ENCODE measurements at regions not wholly inside any gene's neighbourhood (a gene's known extent, or its start where the extent isn't known, plus 50 kb on each side); places are given as distances from the start of the nearest gene placed in this dataset.

DNA sequence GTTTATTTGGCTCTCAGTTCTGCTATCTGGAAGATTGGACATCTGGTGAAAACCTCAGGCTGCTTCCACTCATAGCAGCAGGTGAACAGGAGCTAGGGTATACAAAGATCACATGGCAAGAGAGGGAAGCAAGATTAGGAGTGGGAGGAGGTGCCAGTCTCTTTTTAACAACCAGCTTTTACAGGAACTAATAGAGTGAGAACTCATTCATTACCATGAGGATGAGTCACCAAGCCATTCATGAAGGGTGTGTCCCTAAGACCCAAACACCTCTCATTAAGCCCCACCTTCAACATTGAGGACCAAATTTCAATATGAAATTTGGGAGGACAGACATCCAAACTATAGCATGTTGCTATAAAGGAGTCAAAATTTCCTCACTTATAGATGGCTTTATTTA, 85.4 kb upstream of the HCRTR2 start:
- DNase-seq (no peak), ATAC-seq (ENCODE audit: low read depth) (no peak)
- TF ChIP-seq, protein P1, sequence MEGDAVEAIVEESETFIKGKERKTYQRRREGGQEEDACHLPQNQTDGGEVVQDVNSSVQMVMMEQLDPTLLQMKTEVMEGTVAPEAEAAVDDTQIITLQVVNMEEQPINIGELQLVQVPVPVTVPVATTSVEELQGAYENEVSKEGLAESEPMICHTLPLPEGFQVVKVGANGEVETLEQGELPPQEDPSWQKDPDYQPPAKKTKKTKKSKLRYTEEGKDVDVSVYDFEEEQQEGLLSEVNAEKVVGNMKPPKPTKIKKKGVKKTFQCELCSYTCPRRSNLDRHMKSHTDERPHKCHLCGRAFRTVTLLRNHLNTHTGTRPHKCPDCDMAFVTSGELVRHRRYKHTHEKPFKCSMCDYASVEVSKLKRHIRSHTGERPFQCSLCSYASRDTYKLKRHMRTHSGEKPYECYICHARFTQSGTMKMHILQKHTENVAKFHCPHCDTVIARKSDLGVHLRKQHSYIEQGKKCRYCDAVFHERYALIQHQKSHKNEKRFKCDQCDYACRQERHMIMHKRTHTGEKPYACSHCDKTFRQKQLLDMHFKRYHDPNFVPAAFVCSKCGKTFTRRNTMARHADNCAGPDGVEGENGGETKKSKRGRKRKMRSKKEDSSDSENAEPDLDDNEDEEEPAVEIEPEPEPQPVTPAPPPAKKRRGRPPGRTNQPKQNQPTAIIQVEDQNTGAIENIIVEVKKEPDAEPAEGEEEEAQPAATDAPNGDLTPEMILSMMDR (IDR thresholded peaks at IDR 0.05), result no peak
- POLR2A ChIA-PET, result no interaction called here
- CTCF ChIA-PET, result no interaction called here
- intact Hi-C loops (cut with micrococcal nuclease), result no loop called here
- Mint-ChIP-seq H3K27ac (no peak overlapping the region), H3K4me1 (no peaks in the 10 kb centered on the region), H3K9me3 (peaks cover 24% of the 10 kb centered on the region), H3K4me3 (no peak overlapping the region), H3K36me3 (ENCODE audit: low read depth) (no peaks in the 10 kb centered on the region), H3K27me3 (no peaks in the 10 kb centered on the region)

DNA sequence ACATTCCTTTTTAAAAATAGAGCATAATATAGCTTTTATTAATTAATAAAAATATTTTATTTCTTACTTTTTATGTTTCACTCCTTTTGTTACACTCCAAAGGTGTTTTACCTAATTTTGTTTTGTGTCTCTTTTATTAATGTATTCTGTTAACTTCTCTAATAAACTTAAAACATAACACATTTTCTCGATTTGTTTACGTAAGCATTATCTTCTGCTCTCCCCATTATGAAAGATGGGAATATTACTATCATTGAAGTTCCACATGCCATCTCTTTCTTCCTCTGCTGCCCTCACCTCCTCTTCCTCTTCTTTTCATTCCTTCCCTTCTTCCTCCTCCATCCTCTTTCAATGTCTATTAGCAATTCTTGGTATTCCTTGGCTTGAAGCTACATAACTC, 85.0 kb upstream of the HCRTR2 start:
- ChIA-PET CTCF (no interaction called here), POLR2A (no interaction called here)
- Mint-ChIP-seq H3K36me3 (ENCODE audit: low read depth) (no peaks in the 10 kb centered on the region), H3K4me3 (no peak overlapping the region), H3K9me3 (peaks cover 21% of the 10 kb centered on the region), H3K27me3 (no peaks in the 10 kb centered on the region), H3K4me1 (no peaks in the 10 kb centered on the region), H3K27ac (no peak overlapping the region)
- DNase-seq, result no peak
- intact Hi-C loops (cut with micrococcal nuclease), result no loop called here
- no peak for ATAC-seq (ENCODE audit: low read depth)
- TF ChIP-seq, protein P1 (IDR thresholded peaks at IDR 0.05), result no peak

DNA sequence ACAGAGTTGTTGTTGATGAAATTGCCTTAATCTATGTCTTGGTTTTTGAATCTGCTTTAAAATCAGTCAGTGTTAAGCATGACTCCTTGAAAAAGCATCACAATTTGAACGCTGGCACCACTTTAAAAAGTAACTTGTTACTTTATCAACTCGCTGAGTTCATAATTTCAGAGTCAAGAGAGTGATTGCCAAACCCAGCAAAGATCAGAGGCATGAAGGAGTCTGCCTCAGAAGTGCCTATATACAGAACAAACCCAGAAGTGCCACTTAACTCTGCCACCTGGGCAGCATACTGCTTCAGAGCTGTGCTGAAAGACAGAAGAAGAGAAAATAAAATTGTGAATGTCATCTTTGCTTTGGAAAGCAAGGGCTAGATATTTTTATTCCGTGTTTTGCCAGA, 73.6 kb upstream of the HCRTR2 start:
- H3K9me3 Mint-ChIP-seq, result peaks cover 16% of the 10 kb centered on the region
- no peaks in the 10 kb centered on the region for H3K36me3 Mint-ChIP-seq (ENCODE audit: low read depth)
- no peak overlapping the region for H3K4me3 Mint-ChIP-seq
- DNase-seq (no peak), ATAC-seq (ENCODE audit: low read depth) (no peak)
- ChIA-PET POLR2A (no interaction called here), CTCF (no interaction called here)
- no peaks in the 10 kb centered on the region for H3K4me1 Mint-ChIP-seq
- TF ChIP-seq, protein P1 (IDR thresholded peaks at IDR 0.05), result no peak
- intact Hi-C loops (cut with micrococcal nuclease), result no loop called here
- no peaks in the 10 kb centered on the region for H3K27me3 Mint-ChIP-seq
- no peak overlapping the region for H3K27ac Mint-ChIP-seq

DNA sequence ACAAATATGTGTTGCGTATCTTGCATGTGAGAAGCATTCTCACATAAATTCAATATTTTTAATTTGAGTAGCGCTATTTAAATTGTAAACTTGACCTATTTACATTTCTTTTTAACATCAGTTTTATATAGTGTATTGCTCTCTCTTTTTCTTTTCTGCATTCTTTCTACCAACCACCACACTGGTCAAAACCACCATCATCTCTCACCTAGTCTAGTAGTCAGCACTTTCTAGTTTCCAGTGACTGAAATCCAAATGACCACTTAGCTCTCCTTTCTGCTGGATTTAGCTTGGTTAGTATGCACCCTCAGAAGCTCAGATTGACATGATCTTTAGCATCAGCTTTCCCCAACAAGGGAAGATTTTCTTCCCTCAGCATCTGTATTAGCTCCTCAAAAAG, 73.2 kb upstream of the HCRTR2 start:
- ChIA-PET POLR2A (no interaction called here), CTCF (interaction anchor here (0.6 kb wide), 1 partner anchor 9 kb away, joined by 3 read pairs; no protein-coding TSS in a partner anchor)
- TF ChIP-seq, protein P1 (IDR thresholded peaks at IDR 0.05), result no peak
- intact Hi-C loops (cut with micrococcal nuclease), result no loop called here
- no peak overlapping the region for H3K27ac Mint-ChIP-seq
- ATAC-seq (ENCODE audit: low read depth), result no peak
- no peak overlapping the region for H3K4me3 Mint-ChIP-seq
- H3K27me3 Mint-ChIP-seq, result no peaks in the 10 kb centered on the region
- no peaks in the 10 kb centered on the region for H3K36me3 Mint-ChIP-seq (ENCODE audit: low read depth)
- peaks cover 16% of the 10 kb centered on the region for H3K9me3 Mint-ChIP-seq
- no peaks in the 10 kb centered on the region for H3K4me1 Mint-ChIP-seq
- DNase-seq, result no peak

DNA sequence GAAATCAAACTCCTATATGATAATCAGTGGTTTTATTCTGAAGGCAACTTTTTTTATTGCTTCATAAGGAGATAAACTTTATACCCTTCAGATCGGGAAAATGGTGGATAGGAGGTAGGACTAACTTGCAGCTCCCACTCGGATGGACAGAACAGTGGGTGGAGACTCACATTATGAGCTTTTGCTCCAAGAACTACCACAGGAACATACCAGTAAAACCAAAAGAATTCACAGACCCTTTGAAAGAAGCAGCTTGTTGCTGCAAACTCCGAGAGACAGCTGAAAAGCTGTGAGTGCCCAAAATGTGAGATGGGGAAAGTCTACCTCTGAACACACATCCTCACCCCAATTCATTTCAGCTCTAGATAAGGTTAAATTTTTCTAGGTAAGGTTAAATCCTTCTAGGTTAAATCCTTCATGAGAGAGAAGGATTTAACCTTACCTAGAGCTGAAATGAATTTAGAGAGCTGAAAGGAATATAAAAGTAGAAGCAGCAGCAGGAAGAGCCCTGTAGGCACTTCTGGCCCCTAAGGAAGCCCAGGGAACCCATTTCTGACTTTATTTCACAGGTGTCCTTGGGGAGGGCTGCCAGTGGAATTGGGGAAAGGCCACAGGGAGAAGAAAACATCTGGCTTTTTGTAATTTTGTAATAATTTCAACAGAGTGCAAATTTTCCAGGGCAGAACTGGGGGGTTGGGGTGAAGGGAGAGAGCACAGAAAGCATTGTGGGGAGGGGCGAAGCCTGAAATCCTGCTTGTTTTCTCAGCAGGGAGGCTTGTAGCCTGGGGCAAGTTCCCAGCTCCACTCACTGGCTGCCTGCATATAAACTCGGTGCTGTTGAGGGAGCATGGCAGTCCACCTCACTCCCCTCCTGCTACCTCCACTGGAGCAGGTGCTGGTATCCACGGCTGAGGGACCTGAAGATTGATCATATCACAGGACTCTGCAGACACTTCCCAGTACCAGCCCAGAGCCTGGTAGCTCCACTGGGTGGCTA, 65.9 kb upstream of the HCRTR2 start:
- H3K4me1 Mint-ChIP-seq, result no peaks in the 10 kb centered on the region
- POLR2A ChIA-PET, result no interaction called here
- H3K9me3 Mint-ChIP-seq, result peaks cover 22% of the 10 kb centered on the region
- no peak for ATAC-seq (ENCODE audit: low read depth)
- no peak overlapping the region for H3K27ac Mint-ChIP-seq
- H3K36me3 Mint-ChIP-seq (ENCODE audit: low read depth), result no peaks in the 10 kb centered on the region
- CTCF ChIA-PET, result no interaction called here
- no peaks in the 10 kb centered on the region for H3K27me3 Mint-ChIP-seq
- intact Hi-C loops (cut with micrococcal nuclease), result no loop called here
- TF ChIP-seq, protein P1 (IDR thresholded peaks at IDR 0.05), result no peak
- no peak for DNase-seq
- no peak overlapping the region for H3K4me3 Mint-ChIP-seq
